WTC11 (cell line): ENCODE measurements at regions not wholly inside any gene's neighbourhood (a gene's known extent, or its start where the extent isn't known, plus 50 kb on each side); places are given as distances from the start of the nearest gene placed in this dataset.

Experiments used
- ATAC-seq: fragments of 200-7000 bp; cut with Tn5 transposase; 2 replicates; pipeline ENCODE4 v1.10.0; 2021; ENCODE audit warnings: mild to moderate bottlenecking, moderate library complexity
- CTCF ChIA-PET: fragments of 300-600 bp; sonication (Branson Sonifier 250); formaldehyde crosslinking; loops from one replicate; lab custom pipeline; 2021; ENCODE audit warnings: antibody characterized with exemption; lab: Charles Lee
- POLR2A ChIA-PET: fragments of 350-600 bp; sonication (Branson Sonifier 250); formaldehyde crosslinking; loops from one replicate; lab custom pipeline; 2021; ENCODE audit warnings: antibody characterized with exemption; lab: Charles Lee
- DNase-seq: peaks from one replicate; pipeline ENCODE4 v3.0.0; 2021; ENCODE audit warnings: low spot score
- H3K27ac Mint-ChIP-seq: 2 replicates; pipeline ENCODE4 v1.8.0; 2021; ENCODE audit warnings: mixed read lengths
- H3K27me3 Mint-ChIP-seq: 2 replicates; pipeline ENCODE4 v1.8.0; 2021; ENCODE audit warnings: low read depth, mild to moderate bottlenecking, moderate library complexity, mixed read lengths
- H3K36me3 Mint-ChIP-seq: 2 replicates; pipeline ENCODE4 v1.8.0; 2021; ENCODE audit warnings: mixed read lengths
- H3K4me1 Mint-ChIP-seq: 2 replicates; pipeline ENCODE4 v1.8.0; 2022; ENCODE audit warnings: mixed read lengths
- H3K4me3 Mint-ChIP-seq: 2 replicates; pipeline ENCODE4 v1.8.0; 2021; ENCODE audit warnings: mild to moderate bottlenecking, moderate library complexity, mixed read lengths
- H3K9me3 Mint-ChIP-seq: 2 replicates; pipeline ENCODE4 v1.8.0; 2021; ENCODE audit warnings: mixed read lengths
- ARID4B ChIP-seq: sonication (generic); formaldehyde crosslinking; IDR thresholded peaks from 2 replicates; pipeline ENCODE4 v1.8.0; 2023; ENCODE audit warnings: missing genetic modification reagents, mild to moderate bottlenecking, borderline replicate concordance
- ATF1 ChIP-seq: sonication (generic); formaldehyde crosslinking; IDR thresholded peaks from 2 replicates; pipeline ENCODE4 v1.8.1; 2023; ENCODE audit warnings: mild to moderate bottlenecking, moderate library complexity, missing genetic modification reagents
- CREM ChIP-seq: sonication (generic); formaldehyde crosslinking; IDR thresholded peaks from 2 replicates; pipeline ENCODE4 v1.8.1; 2022; ENCODE audit warnings: mild to moderate bottlenecking, missing genetic modification reagents, moderate library complexity
- ELF4 ChIP-seq: sonication (generic); formaldehyde crosslinking; IDR thresholded peaks from 2 replicates; pipeline ENCODE4 v1.8.1; 2022; ENCODE audit warnings: low read depth, mild to moderate bottlenecking, moderate library complexity, missing genetic modification reagents
- EMX1 ChIP-seq: fragments of 250-450 bp; sonication (Bioruptor Pico); IDR thresholded peaks from 2 replicates; pipeline ENCODE4 v1.8.0; 2021; ENCODE audit warnings: mild to moderate bottlenecking
- ERG ChIP-seq: fragments of 250-450 bp; sonication (Bioruptor Pico); IDR thresholded peaks from 2 replicates; pipeline ENCODE4 v1.8.0; 2021; ENCODE audit warnings: mild to moderate bottlenecking
- FOXP1 ChIP-seq: sonication (generic); formaldehyde crosslinking; IDR thresholded peaks from 2 replicates; pipeline ENCODE4 v1.8.0; 2022; ENCODE audit warnings: missing genetic modification reagents, mild to moderate bottlenecking, moderate library complexity, borderline replicate concordance
- GABPB1 ChIP-seq: sonication (generic); formaldehyde crosslinking; IDR thresholded peaks from 2 replicates; pipeline ENCODE4 v1.8.1; 2023; ENCODE audit warnings: mild to moderate bottlenecking, missing genetic modification reagents
- GTF2I ChIP-seq: fragments of 250-450 bp; sonication (Bioruptor Pico); conservative IDR thresholded peaks from 2 replicates; pipeline ENCODE4 v1.4.0; 2021; ENCODE audit warnings: mild to moderate bottlenecking
- NFE2L1 ChIP-seq: sonication (generic); formaldehyde crosslinking; IDR thresholded peaks from 2 replicates; pipeline ENCODE4 v1.8.1; 2023; ENCODE audit warnings: missing genetic modification reagents
- SMAD4 ChIP-seq: sonication (generic); formaldehyde crosslinking; IDR thresholded peaks from 2 replicates; pipeline ENCODE4 v1.8.0; 2022; ENCODE audit warnings: mild to moderate bottlenecking, missing genetic modification reagents
- SP1 ChIP-seq: sonication (generic); formaldehyde crosslinking; conservative IDR thresholded peaks from 2 replicates; pipeline ENCODE4 v1.8.1; 2022; ENCODE audit warnings: missing genetic modification reagents
- TP53 ChIP-seq: sonication (generic); formaldehyde crosslinking; IDR thresholded peaks from 2 replicates; pipeline ENCODE4 v1.8.1; 2023; ENCODE audit warnings: mild to moderate bottlenecking, missing genetic modification reagents
- ZMAT4 ChIP-seq: fragments of 250-450 bp; sonication (Bioruptor Pico); IDR thresholded peaks from 2 replicates; pipeline ENCODE4 v1.9.0; 2021; ENCODE audit warnings: mild to moderate bottlenecking
- ZNF671 ChIP-seq: fragments of 250-450 bp; sonication (Bioruptor Pico); IDR thresholded peaks from 2 replicates; pipeline ENCODE4 v1.8.0; 2021; ENCODE audit warnings: mild to moderate bottlenecking
- ZSCAN18 ChIP-seq: fragments of 250-450 bp; sonication (Bioruptor Pico); IDR thresholded peaks from 2 replicates; pipeline ENCODE4 v2.1.2; 2022; ENCODE audit warnings: mild to moderate bottlenecking, moderate library complexity
- TF ChIP-seq, protein P1 (sequence below): sonication (generic); formaldehyde crosslinking; IDR thresholded peaks from 2 replicates; pipeline ENCODE4 v1.8.1; 2023; ENCODE audit warnings: mild to moderate bottlenecking, missing genetic modification reagents
- TF ChIP-seq, protein P2 (sequence below): sonication (generic); formaldehyde crosslinking; IDR thresholded peaks from 2 replicates; pipeline ENCODE4 v1.8.1; 2022; ENCODE audit warnings: low read depth, missing genetic modification reagents, borderline replicate concordance
- TF ChIP-seq, protein P3 (sequence below): fragments of 250-450 bp; sonication (Bioruptor Pico); IDR thresholded peaks from 2 replicates; pipeline ENCODE4 v1.9.0; 2021; ENCODE audit warnings: moderate library complexity, mild to moderate bottlenecking, inconsistent platforms, borderline replicate concordance

- ChIA-PET CTCF (interaction anchor here (2.5 kb wide), 1 partner anchor 574 kb away, joined by 19 read pairs; the partner anchor contains the start of gene ARL4A), POLR2A (interaction anchor here (0.6 kb wide), 1 partner anchor 587 kb away, joined by 6 read pairs; no protein-coding TSS in a partner anchor)
- H3K4me3 Mint-ChIP-seq = no peak overlapping the region
- TF ChIP-seq, protein P1, sequence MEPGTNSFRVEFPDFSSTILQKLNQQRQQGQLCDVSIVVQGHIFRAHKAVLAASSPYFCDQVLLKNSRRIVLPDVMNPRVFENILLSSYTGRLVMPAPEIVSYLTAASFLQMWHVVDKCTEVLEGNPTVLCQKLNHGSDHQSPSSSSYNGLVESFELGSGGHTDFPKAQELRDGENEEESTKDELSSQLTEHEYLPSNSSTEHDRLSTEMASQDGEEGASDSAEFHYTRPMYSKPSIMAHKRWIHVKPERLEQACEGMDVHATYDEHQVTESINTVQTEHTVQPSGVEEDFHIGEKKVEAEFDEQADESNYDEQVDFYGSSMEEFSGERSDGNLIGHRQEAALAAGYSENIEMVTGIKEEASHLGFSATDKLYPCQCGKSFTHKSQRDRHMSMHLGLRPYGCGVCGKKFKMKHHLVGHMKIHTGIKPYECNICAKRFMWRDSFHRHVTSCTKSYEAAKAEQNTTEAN (CRISPR knock-in tag) = no peak
- TF ChIP-seq, protein P2, sequence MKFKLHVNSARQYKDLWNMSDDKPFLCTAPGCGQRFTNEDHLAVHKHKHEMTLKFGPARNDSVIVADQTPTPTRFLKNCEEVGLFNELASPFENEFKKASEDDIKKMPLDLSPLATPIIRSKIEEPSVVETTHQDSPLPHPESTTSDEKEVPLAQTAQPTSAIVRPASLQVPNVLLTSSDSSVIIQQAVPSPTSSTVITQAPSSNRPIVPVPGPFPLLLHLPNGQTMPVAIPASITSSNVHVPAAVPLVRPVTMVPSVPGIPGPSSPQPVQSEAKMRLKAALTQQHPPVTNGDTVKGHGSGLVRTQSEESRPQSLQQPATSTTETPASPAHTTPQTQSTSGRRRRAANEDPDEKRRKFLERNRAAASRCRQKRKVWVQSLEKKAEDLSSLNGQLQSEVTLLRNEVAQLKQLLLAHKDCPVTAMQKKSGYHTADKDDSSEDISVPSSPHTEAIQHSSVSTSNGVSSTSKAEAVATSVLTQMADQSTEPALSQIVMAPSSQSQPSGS (CRISPR knock-in tag) = no peak
- TF ChIP-seq, protein P3, sequence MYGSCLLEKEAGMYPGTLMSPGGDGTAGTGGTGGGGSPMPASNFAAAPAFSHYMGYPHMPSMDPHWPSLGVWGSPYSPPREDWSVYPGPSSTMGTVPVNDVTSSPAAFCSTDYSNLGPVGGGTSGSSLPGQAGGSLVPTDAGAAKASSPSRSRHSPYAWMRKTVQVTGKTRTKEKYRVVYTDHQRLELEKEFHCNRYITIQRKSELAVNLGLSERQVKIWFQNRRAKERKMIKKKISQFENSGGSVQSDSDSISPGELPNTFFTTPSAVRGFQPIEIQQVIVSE = no peak
- TF ChIP-seq EMX1 (CRISPR knock-in tag) (no peak), GTF2I (CRISPR knock-in tag) (no peak), ERG (no peak), ARID4B (CRISPR knock-in tag) (no peak)
- H3K27ac Mint-ChIP-seq = no peak overlapping the region
- DNase-seq (no peak), ATAC-seq (no peak)
- H3K36me3 Mint-ChIP-seq = no peaks in the 10 kb centered on the region
- H3K27me3 Mint-ChIP-seq = no peaks in the 10 kb centered on the region
- no peaks in the 10 kb centered on the region for H3K4me1 Mint-ChIP-seq
- no peaks in the 10 kb centered on the region for H3K9me3 Mint-ChIP-seq
These were observed 572.5 kb downstream of the ARL4A start for GRCh38 chr7:13259930-13260329.

DNA sequence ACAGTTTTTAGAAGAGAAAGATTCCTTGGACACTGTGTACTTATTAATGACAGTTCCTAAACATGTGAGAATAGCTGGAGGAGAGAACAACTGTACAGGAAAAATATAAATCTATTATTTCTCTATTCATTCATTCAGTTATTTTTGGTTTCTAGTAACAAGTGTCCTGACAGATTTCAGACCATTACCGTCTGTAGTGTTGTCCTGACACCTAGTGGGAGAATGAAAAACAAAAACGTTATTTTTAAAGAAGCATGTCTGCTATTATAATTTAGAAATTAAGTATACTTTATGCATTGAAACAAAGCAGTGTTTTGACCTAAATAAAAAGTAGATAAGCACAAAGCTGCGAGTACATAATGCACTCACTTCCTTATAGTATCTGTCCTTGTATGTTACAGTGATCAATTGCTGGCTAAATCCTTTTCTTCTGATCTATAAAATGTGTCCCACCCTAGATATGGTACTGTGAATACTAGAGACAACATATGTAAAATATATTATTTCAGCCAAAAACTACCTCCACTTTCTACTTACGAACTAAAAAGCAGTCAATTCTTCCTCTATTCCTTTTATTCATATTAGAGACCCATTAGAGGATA lies 575.6 kb downstream of the ARL4A start:
- Mint-ChIP-seq H3K9me3 (no peaks in the 10 kb centered on the region), H3K27ac (no peak overlapping the region), H3K27me3 (no peaks in the 10 kb centered on the region), H3K36me3 (no peaks in the 10 kb centered on the region), H3K4me1 (no peaks in the 10 kb centered on the region), H3K4me3 (no peak overlapping the region)
- ChIA-PET POLR2A (interaction anchor here (0.6 kb wide), 1 partner anchor 1368 kb away, joined by 7 read pairs; no protein-coding TSS in a partner anchor), CTCF (interaction anchor here (0.9 to 1.6 kb wide), 2 partner anchors 578 to 744 kb away, joined by 4 to 6 read pairs; no protein-coding TSS in a partner anchor)
- DNase-seq = no peak
- no peak for TF ChIP-seq ZSCAN18 (CRISPR knock-in tag)
- TF ChIP-seq ELF4 (CRISPR knock-in tag) = no peak
- no peak for ATAC-seq

- no peak for ATAC-seq
- Mint-ChIP-seq H3K27me3 (no peaks in the 10 kb centered on the region), H3K9me3 (no peaks in the 10 kb centered on the region), H3K4me1 (no peaks in the 10 kb centered on the region), H3K4me3 (no peak overlapping the region), H3K27ac (no peak overlapping the region), H3K36me3 (no peaks in the 10 kb centered on the region)
- CTCF ChIA-PET = no interaction called here
- no peak for DNase-seq
- POLR2A ChIA-PET = no interaction called here
- no peak for TF ChIP-seq TP53 (CRISPR knock-in tag)
- no peak for TF ChIP-seq ZNF671
- no peak for TF ChIP-seq FOXP1 (CRISPR knock-in tag)
- TF ChIP-seq ZMAT4 (CRISPR knock-in tag) = no peak
- TF ChIP-seq SMAD4 (CRISPR knock-in tag) = no peak
- no peak for TF ChIP-seq CREM (CRISPR knock-in tag)
- no peak for TF ChIP-seq GABPB1 (CRISPR knock-in tag)
- no peak for TF ChIP-seq NFE2L1 (CRISPR knock-in tag)
- no peak for TF ChIP-seq ATF1 (CRISPR knock-in tag)
- no peak for TF ChIP-seq SP1 (CRISPR knock-in tag)
These were observed 577.8 kb downstream of the ARL4A start for GRCh38 chr7:13265271-13265670.
